ENCODE measurements at regions not wholly inside any gene's neighbourhood (a gene's known extent, or its start where the extent isn't known, plus 50 kb on each side); places are given as distances from the start of the nearest gene placed in this dataset.
"Not testable (repeated sequence)": the region's sequence is repeated elsewhere in the genome, so short reads cannot be mapped to it uniquely, and the experiment has no call there.

DNA sequence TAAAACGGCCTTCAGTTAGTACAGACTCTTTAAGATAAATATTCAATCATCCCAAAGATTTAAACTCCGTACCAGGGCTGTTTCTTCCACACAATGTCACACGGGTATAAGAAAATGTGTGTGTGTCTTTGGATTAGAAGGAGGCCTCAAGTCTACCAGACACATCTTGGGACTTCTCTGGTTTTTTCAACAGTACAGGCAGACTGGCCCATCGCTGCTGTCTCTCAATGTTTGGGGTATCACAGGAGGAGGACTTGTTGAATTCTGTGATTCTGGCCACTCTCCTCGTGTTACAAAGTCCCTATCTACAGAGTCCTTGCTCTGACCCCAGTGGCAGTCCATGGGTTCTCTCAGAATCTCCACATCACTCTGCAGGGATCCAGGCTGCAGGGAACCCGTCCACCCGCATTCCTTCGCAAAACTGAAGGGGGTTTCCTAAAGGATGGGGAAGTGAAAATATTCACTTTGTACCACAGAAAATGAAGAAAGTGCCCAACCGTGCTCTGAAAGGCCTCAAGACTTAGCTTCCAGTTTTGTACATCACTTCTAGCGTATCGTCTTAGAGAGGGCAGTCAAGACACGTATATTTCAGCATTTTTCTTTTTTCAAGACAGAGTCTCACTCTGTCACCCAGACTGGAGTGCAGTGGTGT lies 373.2 kb downstream of the NPIPA8 start:
- Histone ChIP-seq H3F3A (ENCODE audit: insufficient read depth, low read length) (no peaks in the 10 kb centered on the region), H4K20me1 (ENCODE audit: insufficient read depth, low read length) (no peaks in the 10 kb centered on the region), H3K9ac (ENCODE audit: low read length) (no peak overlapping the region), H3K27me3 (replicated peaks; ENCODE audit: insufficient read depth, low read length) (no peaks in the 10 kb centered on the region), H3K4me3 (ENCODE audit: low read length) (no peak overlapping the region), H3K4me2 (ENCODE audit: low read depth, low read length) (no peak overlapping the region), H3K27ac (ENCODE audit: low read length) (no peak overlapping the region), H3K36me3 (replicated peaks; ENCODE audit: insufficient read depth, low read length) (no peaks in the 10 kb centered on the region), H3K9me2 (replicated peaks; ENCODE audit: insufficient read depth, low read length) (no peaks in the 10 kb centered on the region), H3K4me1 (ENCODE audit: low read length) (no peaks in the 10 kb centered on the region), H3K79me2 (ENCODE audit: low read length) (no peaks in the 10 kb centered on the region), H3K9me3 (replicated peaks; ENCODE audit: insufficient read depth, low read length) (no peaks in the 10 kb centered on the region), H2AFZ (ENCODE audit: low read length) (no peak overlapping the region)
- no peak for DNase-seq
- TF ChIP-seq, protein P1, sequence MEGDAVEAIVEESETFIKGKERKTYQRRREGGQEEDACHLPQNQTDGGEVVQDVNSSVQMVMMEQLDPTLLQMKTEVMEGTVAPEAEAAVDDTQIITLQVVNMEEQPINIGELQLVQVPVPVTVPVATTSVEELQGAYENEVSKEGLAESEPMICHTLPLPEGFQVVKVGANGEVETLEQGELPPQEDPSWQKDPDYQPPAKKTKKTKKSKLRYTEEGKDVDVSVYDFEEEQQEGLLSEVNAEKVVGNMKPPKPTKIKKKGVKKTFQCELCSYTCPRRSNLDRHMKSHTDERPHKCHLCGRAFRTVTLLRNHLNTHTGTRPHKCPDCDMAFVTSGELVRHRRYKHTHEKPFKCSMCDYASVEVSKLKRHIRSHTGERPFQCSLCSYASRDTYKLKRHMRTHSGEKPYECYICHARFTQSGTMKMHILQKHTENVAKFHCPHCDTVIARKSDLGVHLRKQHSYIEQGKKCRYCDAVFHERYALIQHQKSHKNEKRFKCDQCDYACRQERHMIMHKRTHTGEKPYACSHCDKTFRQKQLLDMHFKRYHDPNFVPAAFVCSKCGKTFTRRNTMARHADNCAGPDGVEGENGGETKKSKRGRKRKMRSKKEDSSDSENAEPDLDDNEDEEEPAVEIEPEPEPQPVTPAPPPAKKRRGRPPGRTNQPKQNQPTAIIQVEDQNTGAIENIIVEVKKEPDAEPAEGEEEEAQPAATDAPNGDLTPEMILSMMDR (IDR thresholded peaks at IDR 0.05; ENCODE audit: low read length) = no peak
- no peak for TF ChIP-seq EZH2phosphoT487 (IDR thresholded peaks at IDR 0.05; ENCODE audit: low read length)
- no peak for TF ChIP-seq EZH2 (optimal IDR thresholded peaks at IDR 0.05; ENCODE audit: low read depth, low read length)

DNA sequence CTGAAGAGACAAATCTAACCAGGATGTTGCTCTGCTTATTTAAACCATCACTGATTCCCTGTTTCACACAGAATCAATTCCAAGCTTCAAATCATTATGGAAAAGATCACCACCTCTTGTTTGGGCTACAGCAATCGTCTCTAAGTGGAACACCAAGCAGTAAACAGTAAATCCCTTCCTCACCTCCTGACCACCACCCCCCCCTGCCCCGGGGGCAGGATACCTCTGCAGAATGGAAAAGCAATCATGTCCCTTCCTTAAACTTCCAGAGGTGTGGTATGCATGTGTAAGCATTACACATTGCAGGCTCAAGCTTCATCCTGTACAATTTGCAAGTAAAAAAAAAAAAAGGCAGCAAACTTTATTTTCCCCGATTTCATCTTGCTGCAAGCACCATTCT lies 373.8 kb downstream of the NPIPA8 start:
- no peak overlapping the region for H3K4me2 ChIP-seq (ENCODE audit: low read depth, low read length)
- H3K4me3 ChIP-seq (ENCODE audit: low read length) = no peak overlapping the region
- no peaks in the 10 kb centered on the region for H3F3A ChIP-seq (ENCODE audit: insufficient read depth, low read length)
- no peaks in the 10 kb centered on the region for H3K4me1 ChIP-seq (ENCODE audit: low read length)
- H3K9me2 ChIP-seq (replicated peaks; ENCODE audit: insufficient read depth, low read length) = no peaks in the 10 kb centered on the region
- no peaks in the 10 kb centered on the region for H3K36me3 ChIP-seq (replicated peaks; ENCODE audit: insufficient read depth, low read length)
- no peak overlapping the region for H2AFZ ChIP-seq (ENCODE audit: low read length)
- no peak for TF ChIP-seq EZH2phosphoT487 (IDR thresholded peaks at IDR 0.05; ENCODE audit: low read length)
- TF ChIP-seq, protein P1 (IDR thresholded peaks at IDR 0.05; ENCODE audit: low read length) = no peak
- TF ChIP-seq EZH2 (optimal IDR thresholded peaks at IDR 0.05; ENCODE audit: low read depth, low read length) = no peak
- H4K20me1 ChIP-seq (ENCODE audit: insufficient read depth, low read length) = no peaks in the 10 kb centered on the region
- DNase-seq = no peak
- H3K9me3 ChIP-seq (replicated peaks; ENCODE audit: insufficient read depth, low read length) = no peaks in the 10 kb centered on the region
- H3K27ac ChIP-seq (ENCODE audit: low read length) = no peak overlapping the region
- no peaks in the 10 kb centered on the region for H3K27me3 ChIP-seq (replicated peaks; ENCODE audit: insufficient read depth, low read length)
- no peaks in the 10 kb centered on the region for H3K79me2 ChIP-seq (ENCODE audit: low read length)
- no peak overlapping the region for H3K9ac ChIP-seq (ENCODE audit: low read length)

DNA sequence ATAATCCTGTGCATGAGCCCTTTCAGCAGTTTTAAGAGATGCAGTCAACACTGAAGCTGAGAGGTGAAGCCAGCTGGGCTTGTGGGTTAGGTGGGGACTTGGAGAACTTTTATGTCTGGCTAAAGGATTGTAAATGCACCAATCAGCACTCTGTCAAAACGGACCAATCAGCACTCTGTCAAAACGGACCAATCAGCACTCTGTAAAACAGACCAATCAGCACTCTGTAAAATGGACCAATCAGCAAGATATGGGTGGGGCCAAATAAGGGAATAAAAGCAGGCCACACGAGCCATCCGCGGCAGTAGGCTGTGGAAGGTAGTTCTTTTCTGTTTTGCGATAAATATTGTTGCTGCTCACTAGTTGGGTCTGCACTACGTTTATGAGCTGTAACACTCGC lies 374.7 kb downstream of the NPIPA8 start:
- H3K79me2 ChIP-seq (ENCODE audit: low read length); H3K9me2 ChIP-seq (replicated peaks; ENCODE audit: insufficient read depth, low read length); H3F3A ChIP-seq (ENCODE audit: insufficient read depth, low read length); H3K4me3 ChIP-seq (ENCODE audit: low read length); H3K4me2 ChIP-seq (ENCODE audit: low read depth, low read length); H3K9ac ChIP-seq (ENCODE audit: low read length); H2AFZ ChIP-seq (ENCODE audit: low read length); H3K27ac ChIP-seq (ENCODE audit: low read length); H3K4me1 ChIP-seq (ENCODE audit: low read length); DNase-seq; H3K27me3 ChIP-seq (replicated peaks; ENCODE audit: insufficient read depth, low read length); H4K20me1 ChIP-seq (ENCODE audit: insufficient read depth, low read length); H3K9me3 ChIP-seq (replicated peaks; ENCODE audit: insufficient read depth, low read length); H3K36me3 ChIP-seq (replicated peaks; ENCODE audit: insufficient read depth, low read length): not testable (repeated sequence)

DNA sequence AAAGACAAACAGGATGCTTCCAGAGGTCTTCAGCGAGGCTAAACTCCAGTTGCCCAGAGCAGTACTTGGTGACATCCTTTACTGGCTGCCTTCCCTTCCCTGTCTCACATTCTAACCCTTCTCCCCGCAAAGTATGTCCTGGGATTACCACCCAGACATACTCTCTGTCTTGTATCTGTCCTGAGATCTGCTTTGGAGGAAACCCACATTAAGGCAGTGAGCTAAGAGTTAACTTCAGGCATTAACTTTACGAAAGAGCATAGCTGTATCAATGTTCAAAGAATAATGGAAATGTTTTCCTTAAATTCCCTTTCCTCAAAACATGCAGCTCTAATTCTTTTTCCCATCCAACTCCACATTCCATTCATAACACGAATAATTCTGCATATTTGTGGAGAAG lies 385.2 kb downstream of the NPIPA8 start:
- Histone ChIP-seq H3K4me3 (ENCODE audit: low read length) (no peak overlapping the region), H4K20me1 (ENCODE audit: insufficient read depth, low read length) (no peaks in the 10 kb centered on the region), H3K27ac (ENCODE audit: low read length) (no peak overlapping the region), H3K4me2 (ENCODE audit: low read depth, low read length) (no peak overlapping the region), H3K9ac (ENCODE audit: low read length) (no peak overlapping the region), H3K36me3 (replicated peaks; ENCODE audit: insufficient read depth, low read length) (no peaks in the 10 kb centered on the region), H3K4me1 (ENCODE audit: low read length) (no peaks in the 10 kb centered on the region), H3K9me3 (replicated peaks; ENCODE audit: insufficient read depth, low read length) (no peaks in the 10 kb centered on the region), H3K9me2 (replicated peaks; ENCODE audit: insufficient read depth, low read length) (no peaks in the 10 kb centered on the region), H3F3A (ENCODE audit: insufficient read depth, low read length) (no peaks in the 10 kb centered on the region), H2AFZ (ENCODE audit: low read length) (no peak overlapping the region), H3K27me3 (replicated peaks; ENCODE audit: insufficient read depth, low read length) (no peaks in the 10 kb centered on the region), H3K79me2 (ENCODE audit: low read length) (no peaks in the 10 kb centered on the region)
- DNase-seq = no peak
- TF ChIP-seq, protein P1 (IDR thresholded peaks at IDR 0.05; ENCODE audit: low read length) = no peak
- no peak for TF ChIP-seq EZH2phosphoT487 (IDR thresholded peaks at IDR 0.05; ENCODE audit: low read length)

All from MM.1S (cell line).